Forelimb muscle (tissue), 1 donor: ENCODE measurements at regions not wholly inside any gene's neighbourhood (a gene's known extent, or its start where the extent isn't known, plus 50 kb on each side); places are given as distances from the start of the nearest gene placed in this dataset.
A peak's percentile ranks its signal among the peaks of the same experiment; 100 is the strongest.

Source experiments
- DNase-seq: peaks from one replicate; pipeline ENCODE4 v3.0.0-alpha.2; 2013; ENCODE audit warnings: low read depth

GRCh38 chr12:93043192-93043876 lies 114.2 kb upstream of the EEA1 start:
- DNase-seq, result no peak

- no peak for DNase-seq
These were observed 114.7 kb upstream of the EEA1 start for GRCh38 chr12:93043877-93044209.

- DNase-seq, result no peak
These were observed 118.0 kb upstream of the EEA1 start for GRCh38 chr12:93047118-93047517.

GRCh38 chr12:93048656-93049055 lies 119.6 kb upstream of the EEA1 start:
- no peak for DNase-seq

GRCh38 chr12:93050026-93050747 lies 121.1 kb upstream of the EEA1 start:
- DNase-seq, result no peak

- DNase-seq, result no peak
These were observed 121.6 kb upstream of the EEA1 start for GRCh38 chr12:93050748-93051081.

GRCh38 chr12:93054021-93054420 lies 124.9 kb upstream of the EEA1 start:
- DNase-seq, result no peak

GRCh38 chr12:93055221-93055620 lies 126.1 kb upstream of the EEA1 start:
- no peak for DNase-seq

GRCh38 chr12:93056971-93057535 lies 128.0 kb upstream of the EEA1 start:
- DNase-seq, result no peak

- DNase-seq, result no peak
These were observed 129.2 kb upstream of the EEA1 start for GRCh38 chr12:93058280-93058679.

GRCh38 chr12:93059288-93059687 lies 130.2 kb upstream of the EEA1 start:
- DNase-seq, result no peak

GRCh38 chr12:93059925-93060665 lies 131.0 kb upstream of the EEA1 start:
- no peak for DNase-seq

- DNase-seq, result peak; percentile 96
These were observed 131.8 kb upstream of the EEA1 start for GRCh38 chr12:93060666-93061472.

- no peak for DNase-seq
These were observed 132.7 kb upstream of the EEA1 start for GRCh38 chr12:93061473-93062419.

- DNase-seq, result no peak
These were observed 136.8 kb upstream of the EEA1 start for GRCh38 chr12:93065896-93066295.

GRCh38 chr12:93072340-93072739 lies 143.2 kb upstream of the EEA1 start:
- DNase-seq, result no peak

- no peak for DNase-seq
These were observed 144.2 kb upstream of the EEA1 start for GRCh38 chr12:93073324-93073723.

GRCh38 chr12:93078059-93078458 lies 149.0 kb upstream of the EEA1 start:
- DNase-seq, result no peak

GRCh38 chr12:93078577-93078976 lies 149.5 kb upstream of the EEA1 start:
- DNase-seq, result no peak

- no peak for DNase-seq
These were observed 150.2 kb upstream of the EEA1 start for GRCh38 chr12:93079271-93079670.

GRCh38 chr12:93079976-93080375 lies 150.9 kb upstream of the EEA1 start:
- DNase-seq, result no peak
